ENCODE measurements at regions not wholly inside any gene's neighbourhood (a gene's known extent, or its start where the extent isn't known, plus 50 kb on each side); places are given as distances from the start of the nearest gene placed in this dataset.
A peak's percentile ranks its signal among the peaks of the same experiment; 100 is the strongest.
"Not testable (repeated sequence)": the region's sequence is repeated elsewhere in the genome, so short reads cannot be mapped to it uniquely, and the experiment has no call there.

DNA sequence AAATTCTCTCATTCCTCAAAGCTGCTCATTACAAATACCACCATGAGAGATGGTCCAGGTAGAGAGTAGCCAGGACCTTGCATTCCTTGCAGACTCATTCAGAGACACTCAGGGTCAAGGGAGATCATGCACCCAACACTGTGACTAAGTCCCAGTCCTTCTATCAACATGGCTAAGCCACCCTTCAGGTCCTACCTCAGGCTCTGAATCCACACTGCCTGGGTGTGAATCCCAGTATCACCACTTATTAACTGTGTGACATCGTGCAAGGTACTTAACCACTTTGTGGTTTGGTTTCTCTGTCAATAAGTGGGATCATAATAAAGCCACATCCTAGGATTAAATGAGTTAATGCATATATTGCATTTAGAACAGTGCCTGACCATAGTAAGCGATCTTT is 124.1 kb upstream of the NEIL3 start:
- DNase-seq (ENCODE audit: low spot score): no peak

DNA sequence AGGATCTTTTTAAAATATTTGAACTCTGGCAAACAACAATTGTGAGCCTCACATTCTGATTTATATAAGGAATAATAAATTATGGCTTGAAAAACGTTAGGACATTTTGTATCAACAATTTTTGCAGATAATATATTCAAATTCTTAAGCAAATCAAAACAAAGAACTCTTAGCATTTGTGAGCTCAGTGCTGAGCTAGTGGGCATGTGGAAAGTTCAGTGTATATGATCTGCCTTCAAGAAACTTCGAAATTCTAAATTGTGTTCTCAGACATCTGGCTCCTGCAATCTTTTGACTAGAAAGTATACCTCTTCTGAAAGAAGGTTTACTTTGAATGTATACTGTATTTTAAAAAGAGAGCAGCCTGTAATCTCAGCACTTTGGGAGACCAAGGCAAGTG is 122.3 kb upstream of the NEIL3 start:
- DNase-seq (ENCODE audit: low spot score): no peak

GRCh38 chr4:177190995-177191580 is 118.6 kb upstream of the NEIL3 start:
- no peak for DNase-seq (ENCODE audit: low spot score)

DNA sequence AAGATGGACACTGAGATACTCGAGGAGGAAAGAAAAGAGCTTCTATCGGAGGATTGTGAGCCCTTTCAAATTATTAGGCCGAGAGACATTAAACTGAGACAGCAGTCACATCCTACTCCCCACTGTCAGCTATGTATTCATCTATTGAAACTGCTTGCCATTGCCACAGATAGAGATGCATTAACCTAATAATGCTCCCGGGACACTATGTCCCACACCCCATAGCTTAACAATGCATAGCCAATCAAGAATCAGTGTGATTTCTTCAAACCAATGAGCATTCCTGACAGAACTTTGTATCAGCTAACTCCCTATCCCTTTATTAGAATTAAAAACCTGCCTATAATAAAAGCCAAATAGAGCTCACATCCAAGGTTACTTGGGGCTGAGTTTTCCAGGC is 118.1 kb upstream of the NEIL3 start:
- DNase-seq (ENCODE audit: low spot score): no peak

DNA sequence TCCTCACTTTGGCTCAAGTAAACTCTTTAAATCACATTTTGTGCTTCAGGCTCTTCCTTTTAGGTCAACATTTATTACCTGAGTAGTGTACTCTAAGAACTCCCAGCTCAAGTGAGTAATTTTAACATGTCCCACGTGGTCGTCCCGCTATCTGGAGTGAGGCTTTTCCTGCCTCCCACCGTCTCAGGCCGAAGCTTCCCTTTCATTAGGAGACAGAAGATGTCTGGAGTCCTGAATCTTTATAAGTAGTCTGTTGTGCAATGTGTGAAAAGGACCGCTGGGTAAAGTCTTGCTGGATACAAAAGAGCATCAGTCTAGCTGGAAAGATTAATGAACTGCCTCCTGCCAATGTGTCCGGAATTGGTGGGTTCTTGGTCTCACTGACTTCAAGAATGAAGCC is 117.7 kb upstream of the NEIL3 start:
- peak; percentile 13 for DNase-seq (ENCODE audit: low spot score)

GRCh38 chr4:177193024-177193715 is 116.5 kb upstream of the NEIL3 start:
- DNase-seq (ENCODE audit: low spot score): not testable (repeated sequence)

DNA sequence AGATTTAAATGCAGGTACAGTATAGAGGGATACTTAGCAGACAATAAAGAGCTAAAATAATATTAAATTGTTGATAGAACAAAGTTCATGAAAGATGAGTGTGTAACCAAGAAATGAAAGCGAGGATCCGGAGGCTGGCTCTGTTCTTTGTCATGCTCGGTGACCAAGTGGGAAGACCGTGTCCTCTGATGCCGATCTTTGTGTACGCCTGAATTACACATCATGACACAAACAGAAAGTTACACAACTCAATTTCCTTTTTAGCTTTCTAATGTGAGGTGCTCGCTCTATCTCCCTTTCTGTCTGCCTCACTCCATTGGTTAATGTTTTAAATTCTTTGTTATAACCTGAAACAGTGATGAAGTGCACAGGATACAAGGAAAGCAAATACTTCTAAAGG is 114.8 kb upstream of the NEIL3 start:
- no peak for DNase-seq (ENCODE audit: low spot score)

- DNase-seq (ENCODE audit: low spot score): no peak
These were observed 113.1 kb upstream of the NEIL3 start for GRCh38 chr4:177196615-177197014.

DNA sequence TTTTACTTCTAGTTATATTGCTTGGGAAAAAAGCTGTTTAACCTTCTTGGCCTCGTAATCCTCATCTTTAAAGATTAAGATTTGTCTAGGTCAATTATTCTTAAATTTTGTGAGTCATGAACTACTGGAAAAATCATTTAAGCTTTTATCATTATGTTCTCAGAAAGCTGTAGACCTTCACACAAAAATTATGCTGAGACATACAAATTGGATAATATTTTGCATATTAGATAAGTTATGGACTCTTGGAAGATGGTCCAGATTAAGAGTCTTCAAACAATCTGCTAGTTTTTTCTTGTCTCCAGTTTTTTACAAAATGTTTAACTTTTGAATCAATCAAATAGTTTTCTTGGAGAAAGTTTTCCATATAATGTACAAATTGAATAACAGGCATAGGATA is 108.1 kb upstream of the NEIL3 start:
- DNase-seq (ENCODE audit: low spot score): no peak

- DNase-seq (ENCODE audit: low spot score): no peak
These were observed 105.5 kb upstream of the NEIL3 start for GRCh38 chr4:177204126-177204525.

GRCh38 chr4:177214935-177215334 is 94.7 kb upstream of the NEIL3 start:
- DNase-seq (ENCODE audit: low spot score): no peak

DNA sequence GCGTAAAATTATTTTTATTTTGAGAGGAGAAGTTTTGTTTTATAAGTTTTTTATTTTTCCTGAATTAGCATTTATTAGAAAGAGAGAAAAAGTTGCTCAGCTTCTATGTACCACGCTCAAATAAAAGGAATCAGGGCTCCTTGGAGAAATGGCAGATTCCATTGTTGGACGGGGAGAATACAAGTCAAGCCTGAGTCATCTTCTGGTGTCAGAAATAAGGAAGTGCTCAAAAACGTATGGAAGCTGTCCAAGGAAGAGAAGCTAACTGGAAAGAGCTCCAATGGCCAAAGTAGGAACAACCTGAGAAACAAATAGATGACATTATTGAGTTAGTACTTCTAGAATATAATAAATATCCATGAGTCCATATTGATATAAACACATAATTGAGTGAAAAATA is 89.3 kb upstream of the NEIL3 start:
- DNase-seq (ENCODE audit: low spot score): no peak

- no peak for DNase-seq (ENCODE audit: low spot score)
These were observed 86.9 kb upstream of the NEIL3 start for GRCh38 chr4:177222781-177223180.

- no peak for DNase-seq (ENCODE audit: low spot score)
These were observed 84.1 kb upstream of the NEIL3 start for GRCh38 chr4:177225605-177226004.

DNA sequence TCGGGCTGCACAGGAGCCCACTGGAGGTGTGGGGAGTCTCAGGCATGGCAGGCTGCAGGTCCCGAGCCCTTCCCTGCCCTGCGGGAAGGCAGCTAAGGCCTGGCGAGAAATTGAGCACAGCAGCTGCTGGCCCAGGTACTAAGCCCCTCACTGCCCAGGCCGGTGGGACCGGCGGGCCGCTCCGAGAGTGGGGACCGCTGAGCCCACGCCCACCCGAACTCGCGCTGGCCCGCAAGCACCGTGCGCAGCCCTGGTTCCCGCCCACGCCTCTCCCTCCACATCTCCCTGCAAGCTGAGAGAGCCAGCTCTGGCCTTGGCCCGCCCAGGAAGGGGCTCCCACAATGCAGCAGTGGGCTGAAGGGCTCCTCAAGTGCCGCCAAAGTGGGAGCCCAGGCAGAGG is 82.0 kb upstream of the NEIL3 start:
- DNase-seq (ENCODE audit: low spot score): no peak

GRCh38 chr4:177228599-177228998 is 81.1 kb upstream of the NEIL3 start:
- DNase-seq (ENCODE audit: low spot score): no peak

- no peak for DNase-seq (ENCODE audit: low spot score)
These were observed 80.3 kb upstream of the NEIL3 start for GRCh38 chr4:177229331-177229730.

GRCh38 chr4:177232473-177232872 is 77.2 kb upstream of the NEIL3 start:
- DNase-seq (ENCODE audit: low spot score): no peak

- DNase-seq (ENCODE audit: low spot score): peak; percentile 26
These were observed 74.6 kb upstream of the NEIL3 start for GRCh38 chr4:177235026-177235425.

GRCh38 chr4:177236886-177237285 is 72.8 kb upstream of the NEIL3 start:
- no peak for DNase-seq (ENCODE audit: low spot score)

- no peak for DNase-seq (ENCODE audit: low spot score)
These were observed 72.4 kb upstream of the NEIL3 start for GRCh38 chr4:177237291-177237690.

GRCh38 chr4:177239477-177239876 is 70.2 kb upstream of the NEIL3 start:
- DNase-seq (ENCODE audit: low spot score): no peak

- no peak for DNase-seq (ENCODE audit: low spot score)
These were observed 69.8 kb upstream of the NEIL3 start for GRCh38 chr4:177239878-177240277.

DNA sequence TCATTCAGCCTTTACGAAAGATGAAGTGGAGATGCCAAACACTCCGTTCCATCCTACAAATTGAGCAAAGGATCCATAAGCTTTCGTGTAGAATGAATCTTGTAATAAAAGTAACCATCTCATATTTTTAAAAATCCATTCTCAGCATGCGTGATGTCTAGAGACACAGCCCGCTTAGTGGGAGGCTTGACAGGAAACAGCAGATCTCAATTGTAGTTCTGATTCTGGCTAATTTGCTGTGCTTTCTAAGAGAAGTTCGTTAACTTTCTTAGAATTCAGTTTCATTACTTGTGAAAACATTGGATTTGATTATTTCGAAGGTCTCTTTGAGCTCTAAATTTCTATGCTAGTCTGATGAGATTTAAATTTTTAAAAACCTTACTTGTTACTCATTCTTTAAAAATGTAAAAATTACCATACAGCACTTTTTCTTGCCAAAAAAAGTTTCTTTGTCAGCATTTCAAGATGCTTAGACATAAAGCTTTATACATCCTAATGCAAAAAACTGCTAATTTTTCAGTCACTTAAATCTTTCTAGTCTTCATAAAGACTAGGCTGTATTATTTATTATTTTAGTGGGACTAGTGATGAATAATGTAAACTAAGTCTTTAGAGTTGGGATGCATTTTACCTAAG is 66.9 kb upstream of the NEIL3 start:
- DNase-seq (ENCODE audit: low spot score): no peak
